ENCODE measurements at regions not wholly inside any gene's neighbourhood (a gene's known extent, or its start where the extent isn't known, plus 50 kb on each side); places are given as distances from the start of the nearest gene placed in this dataset.

DNA sequence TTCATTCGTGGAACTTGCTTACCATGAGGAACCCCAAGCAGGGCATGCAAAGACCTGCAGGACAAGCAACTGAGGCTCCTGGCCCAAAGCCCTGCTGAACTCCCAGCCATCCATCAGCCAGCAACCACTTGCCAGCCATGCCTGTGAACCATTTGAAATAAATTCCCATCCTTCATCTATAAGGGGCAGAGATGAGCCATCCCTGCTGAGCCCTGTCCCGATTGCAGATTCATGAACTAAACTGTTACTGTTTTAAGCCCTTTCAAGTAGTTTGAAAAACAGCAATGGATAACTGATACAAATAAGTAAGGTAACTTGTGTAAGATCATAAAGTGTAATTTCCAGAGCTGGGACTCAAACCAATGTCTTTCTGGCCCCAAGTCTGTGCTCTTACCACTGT is 114.4 kb upstream of the WSCD1 start:
- H3K4me3 ChIP-seq (ENCODE audit: low read depth, low read length), result no peak overlapping the region
- in situ Hi-C loops (cut with HindIII; ENCODE audit: low sequenced_read_pairs), result no loop called here
- TF ChIP-seq, protein P1, sequence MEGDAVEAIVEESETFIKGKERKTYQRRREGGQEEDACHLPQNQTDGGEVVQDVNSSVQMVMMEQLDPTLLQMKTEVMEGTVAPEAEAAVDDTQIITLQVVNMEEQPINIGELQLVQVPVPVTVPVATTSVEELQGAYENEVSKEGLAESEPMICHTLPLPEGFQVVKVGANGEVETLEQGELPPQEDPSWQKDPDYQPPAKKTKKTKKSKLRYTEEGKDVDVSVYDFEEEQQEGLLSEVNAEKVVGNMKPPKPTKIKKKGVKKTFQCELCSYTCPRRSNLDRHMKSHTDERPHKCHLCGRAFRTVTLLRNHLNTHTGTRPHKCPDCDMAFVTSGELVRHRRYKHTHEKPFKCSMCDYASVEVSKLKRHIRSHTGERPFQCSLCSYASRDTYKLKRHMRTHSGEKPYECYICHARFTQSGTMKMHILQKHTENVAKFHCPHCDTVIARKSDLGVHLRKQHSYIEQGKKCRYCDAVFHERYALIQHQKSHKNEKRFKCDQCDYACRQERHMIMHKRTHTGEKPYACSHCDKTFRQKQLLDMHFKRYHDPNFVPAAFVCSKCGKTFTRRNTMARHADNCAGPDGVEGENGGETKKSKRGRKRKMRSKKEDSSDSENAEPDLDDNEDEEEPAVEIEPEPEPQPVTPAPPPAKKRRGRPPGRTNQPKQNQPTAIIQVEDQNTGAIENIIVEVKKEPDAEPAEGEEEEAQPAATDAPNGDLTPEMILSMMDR (IDR thresholded peaks at IDR 0.05; ENCODE audit: low read depth, low read length), result no peak
- DNase-seq (ENCODE audit: low read depth, low spot score), result no peak

DNA sequence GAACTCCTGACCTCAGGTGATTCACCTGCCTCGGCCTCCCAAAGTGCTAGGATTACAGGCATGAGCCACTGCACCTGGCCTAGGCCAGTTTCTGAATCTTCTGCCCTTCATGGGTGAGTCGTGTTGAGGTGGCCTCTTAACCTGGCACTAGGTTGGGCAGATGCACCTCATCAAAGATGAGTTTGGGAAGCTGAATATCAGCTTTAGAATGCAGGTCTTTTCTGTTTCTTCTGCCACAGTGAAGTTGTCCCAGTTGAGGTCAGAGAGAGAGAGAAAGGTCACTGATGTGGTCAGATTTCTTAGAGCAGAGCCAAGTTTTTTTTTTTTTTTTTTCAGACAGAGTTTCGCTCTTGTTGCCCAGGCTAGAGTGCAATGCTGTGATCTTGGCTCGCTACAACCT is 111.3 kb upstream of the WSCD1 start:
- in situ Hi-C loops (cut with HindIII; ENCODE audit: low sequenced_read_pairs), result no loop called here
- DNase-seq (ENCODE audit: low read depth, low spot score), result no peak
- TF ChIP-seq, protein P1 (IDR thresholded peaks at IDR 0.05; ENCODE audit: low read depth, low read length), result no peak
- no peak overlapping the region for H3K4me3 ChIP-seq (ENCODE audit: low read depth, low read length)

DNA sequence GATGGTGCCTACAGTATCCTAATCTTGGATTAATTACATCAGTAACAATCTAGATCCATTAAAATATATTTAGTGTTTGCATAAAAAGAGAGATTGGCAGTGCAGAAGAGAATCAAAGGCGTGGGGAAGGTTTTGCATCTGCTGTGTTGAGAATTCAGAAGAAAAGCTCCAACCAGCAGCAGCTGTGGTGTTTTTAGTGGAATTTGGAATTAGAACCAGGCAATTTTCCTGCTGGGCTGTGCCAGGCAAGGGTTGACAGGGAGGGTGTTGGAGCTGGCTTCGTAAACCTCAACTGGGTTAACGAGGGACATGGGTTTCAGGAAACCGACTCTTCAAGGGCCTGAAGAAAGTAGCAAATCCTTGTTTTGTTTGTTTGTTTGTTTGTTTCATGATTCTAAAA is 107.8 kb upstream of the WSCD1 start:
- in situ Hi-C loops (cut with HindIII; ENCODE audit: low sequenced_read_pairs), result no loop called here
- TF ChIP-seq, protein P1 (IDR thresholded peaks at IDR 0.05; ENCODE audit: low read depth, low read length), result no peak
- H3K4me3 ChIP-seq (ENCODE audit: low read depth, low read length), result no peak overlapping the region
- DNase-seq (ENCODE audit: low read depth, low spot score), result no peak

DNA sequence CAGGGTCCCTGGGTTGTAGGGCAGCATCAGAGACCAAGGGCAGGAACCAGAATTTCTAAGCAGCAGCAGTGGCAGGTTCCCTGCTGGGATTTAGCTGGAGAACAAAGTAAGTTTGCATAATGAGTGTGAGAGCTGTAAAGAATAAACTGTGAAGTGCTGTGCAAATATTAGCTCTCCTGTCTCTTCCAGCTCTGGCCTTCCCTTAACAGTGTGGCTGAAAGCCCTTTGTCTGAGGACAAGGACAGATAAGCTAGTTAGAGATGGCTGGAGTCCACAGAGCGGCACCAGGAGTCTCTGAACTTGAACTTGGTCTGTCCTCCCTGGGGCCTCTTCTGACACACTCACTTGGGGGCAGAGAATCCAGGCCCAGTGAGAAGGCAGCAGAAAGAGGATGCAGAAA is 98.2 kb upstream of the WSCD1 start:
- no peak for DNase-seq (ENCODE audit: low read depth, low spot score)
- H3K4me3 ChIP-seq (ENCODE audit: low read depth, low read length), result no peak overlapping the region
- in situ Hi-C loops (cut with HindIII; ENCODE audit: low sequenced_read_pairs), result no loop called here
- TF ChIP-seq, protein P1 (IDR thresholded peaks at IDR 0.05; ENCODE audit: low read depth, low read length), result no peak

DNA sequence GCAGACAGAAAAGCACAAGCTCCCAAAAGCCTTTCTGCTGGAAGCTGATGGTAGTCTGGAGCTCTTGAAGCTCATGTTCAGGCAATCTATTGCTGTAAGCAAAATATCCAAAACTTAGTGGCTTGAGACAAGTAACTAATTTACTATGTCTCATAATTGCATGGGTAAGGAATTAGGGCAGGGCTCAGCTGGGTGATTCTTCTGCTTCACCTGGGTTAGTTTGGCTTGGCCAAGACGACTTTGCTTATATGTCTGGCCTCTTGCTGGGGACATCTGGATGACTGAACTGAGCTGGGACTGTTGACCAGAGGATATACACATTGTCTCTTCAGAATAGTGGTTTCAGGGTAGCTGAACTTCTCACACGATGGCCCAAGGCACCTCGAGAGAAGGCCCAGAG is 96.8 kb upstream of the WSCD1 start:
- DNase-seq (ENCODE audit: low read depth, low spot score), result no peak
- TF ChIP-seq, protein P1 (IDR thresholded peaks at IDR 0.05; ENCODE audit: low read depth, low read length), result no peak
- H3K4me3 ChIP-seq (ENCODE audit: low read depth, low read length), result no peak overlapping the region
- in situ Hi-C loops (cut with HindIII; ENCODE audit: low sequenced_read_pairs), result no loop called here

DNA sequence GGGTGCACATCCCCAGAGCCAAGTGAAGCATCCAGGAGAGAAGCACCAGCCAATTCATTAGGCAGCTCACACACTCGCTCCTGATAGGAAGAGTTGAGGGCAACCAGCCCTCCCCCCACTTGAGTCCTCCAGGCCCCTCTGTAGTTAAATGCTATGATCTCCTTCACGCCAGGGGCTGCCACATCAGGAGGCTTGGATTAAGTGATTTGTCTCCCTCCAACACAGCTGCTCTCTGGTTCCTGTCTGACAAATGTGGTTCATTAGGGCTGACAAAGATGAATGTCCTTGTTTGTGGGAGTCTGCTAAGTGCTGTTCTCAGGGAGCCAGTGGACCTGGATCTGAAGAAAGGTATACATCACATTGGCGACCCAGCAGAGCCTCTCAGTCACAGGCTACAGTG is 94.5 kb upstream of the WSCD1 start:
- DNase-seq (ENCODE audit: low read depth, low spot score), result no peak
- no peak overlapping the region for H3K4me3 ChIP-seq (ENCODE audit: low read depth, low read length)
- in situ Hi-C loops (cut with HindIII; ENCODE audit: low sequenced_read_pairs), result no loop called here
- TF ChIP-seq, protein P1 (IDR thresholded peaks at IDR 0.05; ENCODE audit: low read depth, low read length), result no peak

DNA sequence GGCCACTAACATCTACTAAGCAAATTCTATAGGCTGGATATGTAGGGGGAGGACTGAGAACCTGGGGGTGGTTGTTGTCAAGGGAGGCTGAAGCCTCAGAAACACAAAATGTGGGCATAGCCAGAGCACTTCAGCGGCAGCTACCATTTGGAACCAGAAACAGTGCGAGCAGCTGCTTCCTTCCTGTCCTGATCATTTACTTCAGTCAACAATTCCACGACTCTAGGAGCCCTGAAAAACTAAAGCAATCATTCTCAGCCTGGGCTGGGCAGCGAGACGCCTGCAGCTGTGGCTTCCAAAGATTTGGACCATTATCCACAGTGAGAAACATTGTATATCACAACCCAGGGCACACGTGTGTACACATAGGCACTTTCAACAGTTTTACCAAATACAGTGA is 93.9 kb upstream of the WSCD1 start:
- in situ Hi-C loops (cut with HindIII; ENCODE audit: low sequenced_read_pairs), result no loop called here
- no peak for DNase-seq (ENCODE audit: low read depth, low spot score)
- TF ChIP-seq, protein P1 (IDR thresholded peaks at IDR 0.05; ENCODE audit: low read depth, low read length), result no peak

More for the DNA sequence above, 93.9 kb upstream of the WSCD1 start:
- H3K4me3 ChIP-seq (ENCODE audit: low read depth, low read length), result no peak overlapping the region

All from astrocyte of the spinal cord (primary cell).